Stimulated activated CD8-positive, alpha-beta memory T cell treated with anti-CD3 and anti-CD28 coated beads, Interleukin-12 subunit alpha, Interleukin-12 subunit beta, amount 100 ng/mL, for 24 hours (primary cell): ENCODE measurements at regions not wholly inside any gene's neighbourhood (a gene's known extent, or its start where the extent isn't known, plus 50 kb on each side); places are given as distances from the start of the nearest gene placed in this dataset.
"Not testable (repeated sequence)": the region's sequence is repeated elsewhere in the genome, so short reads cannot be mapped to it uniquely, and the experiment has no call there.

Experiments
- DNase-seq: peaks from one replicate; pipeline ENCODE4 v3.0.0-alpha.2; 2020; ENCODE audit errors: extremely low read depth

DNA sequence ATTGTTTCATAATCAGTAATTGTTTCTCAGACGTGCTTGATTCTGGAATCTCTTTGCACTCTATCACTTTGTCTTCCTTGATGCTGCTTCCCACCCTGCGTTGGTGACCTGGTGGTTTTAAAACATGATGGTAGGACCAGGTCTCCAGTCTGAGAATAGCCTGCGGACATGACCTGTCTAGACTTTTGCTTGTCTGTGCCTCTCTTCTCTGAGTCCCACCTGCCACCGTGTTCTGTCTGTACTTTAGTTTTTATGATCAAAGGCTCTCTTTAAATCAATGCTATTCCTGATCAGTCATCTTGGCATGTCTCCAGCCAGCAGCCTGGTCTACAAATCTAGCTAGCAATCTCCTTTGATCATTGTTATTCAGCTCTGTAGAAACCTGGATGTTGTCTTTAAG is 933.9 kb downstream of the DIAPH3 start:
- DNase-seq, result no peak

- no peak for DNase-seq
Observed at GRCh38 chr13:59230484-59231264, 933.1 kb downstream of the DIAPH3 start.

DNA sequence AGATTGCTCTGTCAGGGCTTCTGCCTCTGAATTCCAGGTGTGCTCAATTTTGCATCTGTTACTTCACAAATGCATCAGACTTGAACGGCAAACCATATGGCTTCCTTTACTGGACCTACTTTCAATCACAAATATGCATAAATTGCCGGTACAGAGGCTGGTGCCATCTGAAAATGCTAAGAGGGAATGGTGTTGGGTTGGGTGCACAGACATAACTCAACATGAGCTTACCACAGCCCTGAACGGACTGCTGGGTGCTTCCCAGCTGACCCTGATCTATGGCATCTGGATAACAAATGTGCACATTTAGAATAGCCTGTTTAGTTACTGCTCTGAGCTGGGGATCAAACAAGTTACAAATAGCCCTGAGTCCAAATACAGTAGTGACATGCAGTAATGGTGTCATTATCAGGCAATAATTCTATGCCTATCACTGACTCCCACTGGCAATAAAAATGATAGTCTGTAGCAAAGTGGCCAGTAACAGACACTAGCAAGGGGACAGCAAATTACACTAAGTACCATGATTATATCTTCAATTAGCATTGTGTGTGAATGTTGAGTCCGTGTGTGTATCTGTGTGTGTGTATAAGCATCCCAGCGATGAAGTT is 927.3 kb downstream of the DIAPH3 start:
- DNase-seq, result no peak

DNA sequence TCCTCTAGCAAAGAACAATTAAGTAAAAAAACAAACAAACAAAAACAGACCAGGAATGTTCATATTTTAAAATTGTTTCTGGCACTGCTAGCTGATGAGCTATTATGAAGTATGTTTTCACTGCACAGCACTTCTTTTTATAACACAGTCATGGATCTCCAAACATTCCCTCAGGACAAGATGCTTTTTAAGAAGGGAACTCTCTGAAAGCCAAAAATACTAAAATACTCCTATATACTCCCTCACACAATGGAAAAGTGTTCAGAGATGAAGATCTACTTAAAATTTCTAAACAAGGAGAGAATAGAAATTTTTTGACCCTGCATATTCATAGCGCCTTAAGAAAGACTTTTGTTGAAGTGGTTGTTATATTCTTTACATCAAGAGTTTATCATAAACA is 926.8 kb downstream of the DIAPH3 start:
- DNase-seq, result no peak

DNA sequence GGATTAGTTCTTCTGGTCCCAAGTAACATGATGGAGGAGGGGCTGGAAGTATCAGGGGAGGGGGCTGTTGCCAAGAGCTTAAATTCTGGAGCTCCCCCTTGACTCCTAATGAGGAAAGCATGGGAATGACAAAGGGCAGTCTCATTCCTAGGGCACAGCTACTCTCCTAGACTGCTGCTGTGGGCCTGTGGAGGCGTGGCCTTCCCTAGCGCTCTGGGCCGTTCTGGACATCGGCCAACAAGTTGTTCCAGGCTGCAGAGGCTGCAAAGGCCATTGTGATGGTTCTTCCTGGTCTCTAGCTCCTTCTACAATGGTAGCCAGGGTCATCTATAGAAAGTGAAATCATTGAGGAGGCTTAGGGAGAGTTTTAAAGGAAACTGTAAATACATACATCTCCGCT is 916.6 kb downstream of the DIAPH3 start:
- no peak for DNase-seq

DNA sequence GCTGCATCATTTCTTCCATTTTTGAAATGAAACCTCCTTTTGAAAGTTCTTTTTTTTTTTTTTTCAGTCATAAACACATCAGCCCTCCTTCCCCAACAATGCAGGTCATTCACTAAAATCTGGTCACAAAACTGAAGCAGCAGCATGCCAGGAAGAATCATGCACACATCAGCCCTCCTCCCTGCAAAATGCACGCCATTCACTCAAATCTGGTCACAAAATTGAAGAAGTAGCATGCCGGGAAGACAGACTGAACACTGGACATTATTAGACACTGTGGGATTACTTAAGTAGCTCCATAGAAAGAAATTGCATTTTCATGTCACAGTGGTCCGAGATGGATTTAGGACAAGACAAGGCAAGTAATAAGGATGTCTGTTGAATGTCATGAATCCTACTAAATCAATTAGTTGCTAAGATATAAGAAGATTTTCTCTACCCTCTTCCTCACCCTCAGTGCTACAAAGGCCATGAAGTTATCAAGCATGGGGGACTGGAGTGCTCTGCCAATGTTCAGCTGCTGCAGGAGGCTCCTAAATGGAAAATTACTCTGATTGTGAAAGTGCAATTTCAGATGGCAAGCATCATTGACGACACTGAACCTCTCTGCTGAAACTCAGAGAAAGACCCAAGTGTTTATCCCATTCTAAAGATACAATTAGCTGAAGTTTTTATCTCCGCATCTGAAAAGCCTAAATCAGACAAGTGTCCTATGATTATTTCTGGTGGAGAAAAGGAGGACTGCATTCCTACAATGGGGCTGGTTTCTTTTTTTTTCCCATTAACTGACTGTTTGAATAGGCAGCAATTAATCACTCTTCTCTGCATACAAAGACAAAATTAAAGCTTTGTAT is 913.2 kb downstream of the DIAPH3 start:
- DNase-seq, result no peak

DNA sequence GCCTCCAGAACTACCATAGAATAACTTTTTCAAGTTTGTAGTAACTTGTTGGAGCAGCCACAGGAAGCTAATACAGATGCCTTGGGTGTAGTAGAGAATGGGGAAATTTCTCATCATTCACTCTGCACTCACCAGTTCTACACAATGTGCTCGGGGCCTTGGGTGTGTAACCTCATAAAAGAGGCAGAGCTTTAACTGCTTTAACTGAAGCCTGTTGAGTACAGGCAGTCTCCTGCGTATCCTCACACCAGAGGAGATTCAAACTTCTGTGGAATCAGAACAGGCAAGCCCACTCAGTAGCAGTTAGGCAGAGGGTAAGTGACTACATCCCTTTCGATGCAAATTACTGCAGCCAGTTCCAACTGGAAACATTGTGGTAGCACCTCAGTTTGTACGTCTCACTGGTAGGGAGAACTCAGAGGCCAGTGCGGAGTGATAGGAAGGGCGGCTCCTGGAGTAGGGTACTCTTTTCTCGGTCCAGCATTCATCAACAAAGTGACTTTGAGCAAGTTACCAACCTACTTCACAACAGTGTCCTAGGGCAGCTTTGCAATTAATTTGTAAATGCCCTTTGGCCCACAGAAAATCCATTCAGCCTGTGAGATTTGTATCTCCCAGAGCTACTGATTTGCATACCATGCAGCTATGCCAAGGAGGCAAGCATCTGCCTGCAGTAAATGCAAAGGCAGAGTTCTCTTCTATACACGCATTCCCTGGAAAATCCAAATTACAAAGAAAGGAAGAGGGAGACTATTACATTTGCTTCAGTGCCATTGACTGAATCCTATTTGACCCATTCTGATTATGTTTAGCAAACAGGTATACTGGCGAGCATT is 904.3 kb downstream of the DIAPH3 start:
- DNase-seq, result no peak

GRCh38 chr13:59261928-59262488 is 901.7 kb downstream of the DIAPH3 start:
- DNase-seq, result no peak

DNA sequence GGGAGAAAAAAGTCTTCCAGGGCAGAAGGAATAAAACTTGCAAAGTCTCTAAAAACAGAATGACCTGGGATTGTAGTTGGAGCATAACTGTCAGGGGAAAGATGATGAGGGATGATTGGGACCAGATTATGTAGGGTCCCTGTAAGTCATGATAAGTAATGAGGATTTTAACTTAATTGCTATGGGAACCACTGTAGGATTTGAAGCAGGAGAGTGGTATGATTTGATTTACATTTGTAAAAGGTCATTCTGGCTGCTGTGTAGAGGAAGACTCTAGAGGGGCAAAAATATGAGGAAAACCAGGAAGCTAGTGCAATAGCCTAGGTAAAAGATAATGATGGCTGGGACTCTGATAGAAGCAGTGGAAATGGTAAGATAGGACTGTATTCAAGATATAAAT is 900.2 kb downstream of the DIAPH3 start:
- DNase-seq, result no peak

- DNase-seq, result no peak
Observed at GRCh38 chr13:59266478-59267063, 897.2 kb downstream of the DIAPH3 start.

GRCh38 chr13:59269476-59269875 is 894.3 kb downstream of the DIAPH3 start:
- DNase-seq, result no peak

DNA sequence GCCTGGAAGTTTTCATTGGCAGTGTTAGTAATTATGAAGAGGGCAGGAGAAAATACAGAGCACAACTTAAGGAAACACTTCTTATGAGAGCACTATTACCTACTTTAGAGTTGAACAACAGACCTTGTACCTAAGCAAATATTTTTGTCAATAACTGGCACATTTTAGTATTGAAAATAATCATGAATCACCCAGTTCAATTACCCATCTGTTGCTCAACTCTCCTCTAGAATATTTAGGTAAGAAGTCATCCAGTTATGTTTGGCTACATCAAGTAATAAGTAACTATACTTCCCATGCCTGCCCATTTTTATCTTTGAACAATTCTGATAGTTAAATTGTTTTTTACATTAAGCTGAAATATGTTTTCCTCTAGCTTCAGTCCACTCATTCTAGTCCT is 893.4 kb downstream of the DIAPH3 start:
- DNase-seq, result no peak

GRCh38 chr13:59274958-59275727 is 888.6 kb downstream of the DIAPH3 start:
- no peak for DNase-seq

GRCh38 chr13:59276436-59276835 is 887.3 kb downstream of the DIAPH3 start:
- DNase-seq, result no peak

DNA sequence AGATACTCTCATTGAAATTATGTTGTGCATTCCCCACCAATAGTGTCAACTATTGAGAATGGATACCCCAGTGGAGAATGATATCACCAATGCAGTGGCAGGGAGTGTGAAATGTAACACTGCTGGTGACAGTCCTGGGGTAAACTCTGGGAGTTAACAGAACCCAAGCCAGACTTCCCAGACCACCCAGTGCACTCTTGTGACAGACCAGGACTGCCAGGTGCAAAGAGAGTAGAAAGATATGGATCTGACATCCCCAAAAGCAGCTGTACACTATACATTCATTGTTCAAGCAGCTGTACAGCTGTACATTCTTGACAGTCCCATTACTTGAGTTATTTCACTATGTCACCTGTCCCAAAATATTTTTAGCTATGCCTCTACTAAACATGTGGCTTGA is 886.6 kb downstream of the DIAPH3 start:
- no peak for DNase-seq

GRCh38 chr13:59279028-59279427 is 884.7 kb downstream of the DIAPH3 start:
- no peak for DNase-seq

DNA sequence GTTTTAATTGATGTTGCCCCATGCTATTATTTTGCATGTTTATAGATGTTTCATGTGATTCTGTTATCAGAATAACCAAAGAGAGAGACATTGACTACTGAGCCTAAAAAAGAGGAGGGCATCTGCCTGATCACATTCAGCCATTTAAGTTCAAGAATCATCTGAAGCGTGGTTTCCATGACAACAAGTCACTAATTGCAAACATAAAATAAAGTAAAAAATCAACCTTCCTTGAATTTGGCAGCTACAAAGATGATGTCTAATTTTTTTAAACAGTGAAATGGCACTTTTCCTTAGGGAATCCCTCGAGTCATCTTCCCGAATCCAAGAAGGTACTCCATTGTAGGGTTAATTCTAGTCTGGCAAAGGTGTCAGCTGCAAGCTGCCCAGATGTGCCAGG is 884.2 kb downstream of the DIAPH3 start:
- DNase-seq, result no peak

- DNase-seq, result no peak
Observed at GRCh38 chr13:59280297-59280696, 883.4 kb downstream of the DIAPH3 start.

- DNase-seq, result no peak
Observed at GRCh38 chr13:59281453-59281852, 882.3 kb downstream of the DIAPH3 start.

GRCh38 chr13:59292240-59292639 is 871.5 kb downstream of the DIAPH3 start:
- not testable (repeated sequence) for DNase-seq
